Ovary (tissue), 3 donors: ENCODE measurements at regions not wholly inside any gene's neighbourhood (a gene's known extent, or its start where the extent isn't known, plus 50 kb on each side); places are given as distances from the start of the nearest gene placed in this dataset.

Source experiments
- EP300 ChIP-seq: sonication (generic); formaldehyde crosslinking; IDR thresholded peaks from one replicate; pipeline ENCODE4 v1.6.1; 2017; ENCODE audit warnings: antibody characterized with exemption
- POLR2A ChIP-seq: fragments of 450-650 bp; IDR thresholded peaks from one replicate; pipeline ENCODE4 v1.6.1; 2017; ENCODE audit warnings: antibody characterized with exemption, mild to moderate bottlenecking, moderate library complexity
- TF ChIP-seq, protein P1 (sequence below), 3 donors: fragments of 450-650 bp in 2 of 3; fragments of 200-600 bp in 1 of 3; IDR thresholded peaks; one replicate each; pipeline versions ENCODE4 v1.5.1 to v1.8.0; 2016 to 2022; ENCODE audit warnings: antibody characterized with exemption in 3 of 3, mild to moderate bottlenecking in 1 of 3
- donor health status: DM: no; HTN: no; CAD: no.

DNA sequence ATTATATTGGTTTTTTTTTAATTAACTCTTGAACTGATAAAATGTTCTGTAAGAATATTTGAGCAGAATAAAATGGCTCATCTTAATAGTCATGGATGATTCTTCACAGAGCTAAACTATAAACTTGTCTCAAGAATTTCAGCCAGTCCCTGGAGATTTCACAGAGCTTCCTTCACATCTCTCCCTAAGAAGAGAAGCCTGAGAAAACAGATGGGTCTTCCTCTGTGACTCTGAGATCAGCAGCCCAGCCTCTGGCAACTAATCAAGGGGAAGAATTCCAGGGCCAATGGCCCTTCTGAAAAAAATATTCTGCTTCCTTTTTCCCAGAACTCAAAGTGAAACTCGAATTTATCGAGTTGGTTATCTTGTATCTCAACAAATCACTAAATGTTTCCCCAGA lies 122.2 kb upstream of the ITGA1 start:
- TF ChIP-seq, protein P1, sequence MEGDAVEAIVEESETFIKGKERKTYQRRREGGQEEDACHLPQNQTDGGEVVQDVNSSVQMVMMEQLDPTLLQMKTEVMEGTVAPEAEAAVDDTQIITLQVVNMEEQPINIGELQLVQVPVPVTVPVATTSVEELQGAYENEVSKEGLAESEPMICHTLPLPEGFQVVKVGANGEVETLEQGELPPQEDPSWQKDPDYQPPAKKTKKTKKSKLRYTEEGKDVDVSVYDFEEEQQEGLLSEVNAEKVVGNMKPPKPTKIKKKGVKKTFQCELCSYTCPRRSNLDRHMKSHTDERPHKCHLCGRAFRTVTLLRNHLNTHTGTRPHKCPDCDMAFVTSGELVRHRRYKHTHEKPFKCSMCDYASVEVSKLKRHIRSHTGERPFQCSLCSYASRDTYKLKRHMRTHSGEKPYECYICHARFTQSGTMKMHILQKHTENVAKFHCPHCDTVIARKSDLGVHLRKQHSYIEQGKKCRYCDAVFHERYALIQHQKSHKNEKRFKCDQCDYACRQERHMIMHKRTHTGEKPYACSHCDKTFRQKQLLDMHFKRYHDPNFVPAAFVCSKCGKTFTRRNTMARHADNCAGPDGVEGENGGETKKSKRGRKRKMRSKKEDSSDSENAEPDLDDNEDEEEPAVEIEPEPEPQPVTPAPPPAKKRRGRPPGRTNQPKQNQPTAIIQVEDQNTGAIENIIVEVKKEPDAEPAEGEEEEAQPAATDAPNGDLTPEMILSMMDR (IDR thresholded peaks at IDR 0.05): no peak
- TF ChIP-seq POLR2A: no peak
- TF ChIP-seq EP300: no peak
